ENCODE measurements at regions not wholly inside any gene's neighbourhood (a gene's known extent, or its start where the extent isn't known, plus 50 kb on each side); places are given as distances from the start of the nearest gene placed in this dataset.

DNA sequence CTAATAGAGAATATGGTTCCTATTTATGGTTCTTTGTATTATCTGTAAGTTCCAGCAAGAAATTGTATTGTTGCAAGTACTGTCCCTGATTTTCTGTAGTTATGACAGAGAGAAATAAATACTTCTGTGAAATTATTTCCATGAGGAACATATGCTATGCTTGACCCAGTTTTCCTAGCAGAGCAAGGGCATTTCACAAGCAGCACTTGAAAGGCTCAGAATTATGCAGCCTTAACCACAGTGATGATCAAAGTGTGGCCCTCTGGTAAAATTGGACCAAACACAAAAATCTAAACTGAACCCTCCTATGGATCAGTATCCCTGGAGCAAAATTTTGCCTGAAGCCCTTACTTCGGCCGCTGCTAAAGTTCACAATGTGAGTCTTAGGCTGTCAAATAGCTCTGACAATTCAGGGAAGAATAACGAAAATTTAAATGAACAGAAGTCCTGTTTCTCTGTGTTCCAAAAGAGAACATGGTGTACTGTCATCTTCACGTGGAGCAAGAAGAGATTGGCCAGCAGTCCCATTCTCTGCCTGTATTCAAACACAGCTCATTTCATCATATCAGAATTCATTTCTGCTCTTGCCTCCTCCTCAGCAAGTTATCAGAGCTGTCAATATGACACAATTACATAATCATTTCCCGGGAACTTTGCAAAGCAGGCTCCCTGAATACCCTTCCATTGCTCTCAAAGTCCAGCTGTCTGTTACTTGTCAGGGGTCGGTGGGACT is 471.9 kb downstream of the RPS29 start:
- no peak overlapping the region for H3K4me3 ChIP-seq (ENCODE audit: low read depth, low read length)
- TF ChIP-seq POLR2A (IDR thresholded peaks at IDR 0.05; ENCODE audit: extremely low read depth, insufficient read length): no peak
- TF ChIP-seq, protein P1, sequence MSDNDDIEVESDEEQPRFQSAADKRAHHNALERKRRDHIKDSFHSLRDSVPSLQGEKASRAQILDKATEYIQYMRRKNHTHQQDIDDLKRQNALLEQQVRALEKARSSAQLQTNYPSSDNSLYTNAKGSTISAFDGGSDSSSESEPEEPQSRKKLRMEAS (IDR thresholded peaks at IDR 0.05; ENCODE audit: low read depth, low read length): no peak
- TF ChIP-seq, protein P2, sequence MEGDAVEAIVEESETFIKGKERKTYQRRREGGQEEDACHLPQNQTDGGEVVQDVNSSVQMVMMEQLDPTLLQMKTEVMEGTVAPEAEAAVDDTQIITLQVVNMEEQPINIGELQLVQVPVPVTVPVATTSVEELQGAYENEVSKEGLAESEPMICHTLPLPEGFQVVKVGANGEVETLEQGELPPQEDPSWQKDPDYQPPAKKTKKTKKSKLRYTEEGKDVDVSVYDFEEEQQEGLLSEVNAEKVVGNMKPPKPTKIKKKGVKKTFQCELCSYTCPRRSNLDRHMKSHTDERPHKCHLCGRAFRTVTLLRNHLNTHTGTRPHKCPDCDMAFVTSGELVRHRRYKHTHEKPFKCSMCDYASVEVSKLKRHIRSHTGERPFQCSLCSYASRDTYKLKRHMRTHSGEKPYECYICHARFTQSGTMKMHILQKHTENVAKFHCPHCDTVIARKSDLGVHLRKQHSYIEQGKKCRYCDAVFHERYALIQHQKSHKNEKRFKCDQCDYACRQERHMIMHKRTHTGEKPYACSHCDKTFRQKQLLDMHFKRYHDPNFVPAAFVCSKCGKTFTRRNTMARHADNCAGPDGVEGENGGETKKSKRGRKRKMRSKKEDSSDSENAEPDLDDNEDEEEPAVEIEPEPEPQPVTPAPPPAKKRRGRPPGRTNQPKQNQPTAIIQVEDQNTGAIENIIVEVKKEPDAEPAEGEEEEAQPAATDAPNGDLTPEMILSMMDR (IDR thresholded peaks at IDR 0.05; ENCODE audit: low read depth, low read length): no peak
- no peak for TF ChIP-seq MYC (IDR thresholded peaks at IDR 0.05; ENCODE audit: low read depth, low read length)
- DNase-seq (ENCODE audit: low read depth): no peak

GRCh38 chr14:49106741-49107667 is 479.2 kb downstream of the RPS29 start:
- H3K4me3 ChIP-seq (ENCODE audit: low read depth, low read length): no peak overlapping the region
- DNase-seq (ENCODE audit: low read depth): no peak
- TF ChIP-seq, protein P1 (IDR thresholded peaks at IDR 0.05; ENCODE audit: low read depth, low read length): no peak
- TF ChIP-seq, protein P2 (IDR thresholded peaks at IDR 0.05; ENCODE audit: low read depth, low read length): no peak
- TF ChIP-seq MYC (IDR thresholded peaks at IDR 0.05; ENCODE audit: low read depth, low read length) (no peak), POLR2A (IDR thresholded peaks at IDR 0.05; ENCODE audit: extremely low read depth, insufficient read length) (no peak)

GRCh38 chr14:49105956-49106355 is 480.2 kb downstream of the RPS29 start:
- TF ChIP-seq POLR2A (IDR thresholded peaks at IDR 0.05; ENCODE audit: extremely low read depth, insufficient read length) (no peak), MYC (IDR thresholded peaks at IDR 0.05; ENCODE audit: low read depth, low read length) (no peak)
- TF ChIP-seq, protein P2 (IDR thresholded peaks at IDR 0.05; ENCODE audit: low read depth, low read length): no peak
- TF ChIP-seq, protein P1 (IDR thresholded peaks at IDR 0.05; ENCODE audit: low read depth, low read length): no peak
- DNase-seq (ENCODE audit: low read depth): no peak
- no peak overlapping the region for H3K4me3 ChIP-seq (ENCODE audit: low read depth, low read length)

DNA sequence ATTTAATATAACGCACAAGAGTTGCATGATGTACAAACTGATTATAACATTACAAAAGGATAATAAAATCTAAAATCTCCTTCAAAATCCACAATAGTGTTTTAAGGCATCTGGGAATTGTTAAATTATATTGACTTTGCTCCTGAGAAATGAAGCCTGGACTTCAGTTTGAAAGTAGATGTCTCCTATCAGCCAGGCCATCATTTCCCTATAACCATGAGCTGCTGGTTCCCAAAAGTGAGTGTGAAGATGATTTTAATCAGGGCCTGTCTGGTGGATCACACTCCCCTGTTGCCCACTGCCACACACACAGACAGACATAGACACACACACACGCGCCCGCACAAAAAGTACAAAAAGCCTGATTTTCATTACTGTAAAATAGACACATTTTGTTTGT is 480.7 kb downstream of the RPS29 start:
- no peak overlapping the region for H3K4me3 ChIP-seq (ENCODE audit: low read depth, low read length)
- no peak for DNase-seq (ENCODE audit: low read depth)
- TF ChIP-seq, protein P2 (IDR thresholded peaks at IDR 0.05; ENCODE audit: low read depth, low read length): no peak
- TF ChIP-seq, protein P1 (IDR thresholded peaks at IDR 0.05; ENCODE audit: low read depth, low read length): no peak
- TF ChIP-seq POLR2A (IDR thresholded peaks at IDR 0.05; ENCODE audit: extremely low read depth, insufficient read length) (no peak), MYC (IDR thresholded peaks at IDR 0.05; ENCODE audit: low read depth, low read length) (no peak)

GRCh38 chr14:49092345-49092744 is 493.8 kb downstream of the RPS29 start:
- no peak for DNase-seq (ENCODE audit: low read depth)
- H3K4me3 ChIP-seq (ENCODE audit: low read depth, low read length): no peak overlapping the region
- TF ChIP-seq, protein P1 (IDR thresholded peaks at IDR 0.05; ENCODE audit: low read depth, low read length): no peak
- TF ChIP-seq POLR2A (IDR thresholded peaks at IDR 0.05; ENCODE audit: extremely low read depth, insufficient read length) (no peak), MYC (IDR thresholded peaks at IDR 0.05; ENCODE audit: low read depth, low read length) (no peak)
- TF ChIP-seq, protein P2 (IDR thresholded peaks at IDR 0.05; ENCODE audit: low read depth, low read length): no peak
